Lower lobe of right lung (tissue), 2 donors: ENCODE measurements at regions not wholly inside any gene's neighbourhood (a gene's known extent, or its start where the extent isn't known, plus 50 kb on each side); places are given as distances from the start of the nearest gene placed in this dataset.

ENCODE experiments used
- ATAC-seq, 2 donors: fragments of 200-7000 bp; cut with Tn5 transposase; one replicate each; pipeline ENCODE4 v1.9.1; 2020 to 2022; ENCODE audit warnings: mild to moderate bottlenecking in 2 of 2, moderate library complexity in 2 of 2
- DNase-seq: peaks from one replicate; pipeline ENCODE4 v3.0.0-alpha.2; 2020
- H3K27ac ChIP-seq: fragments of 200-600 bp; one replicate; pipeline ENCODE4 v1.8.0; 2022
- H3K27me3 ChIP-seq: fragments of 200-600 bp; one replicate; pipeline ENCODE4 v1.8.0; 2022; ENCODE audit warnings: low read depth
- H3K36me3 ChIP-seq: fragments of 200-600 bp; one replicate; pipeline ENCODE4 v1.8.0; 2022; ENCODE audit warnings: mild to moderate bottlenecking
- H3K4me1 ChIP-seq: fragments of 200-600 bp; one replicate; pipeline ENCODE4 v1.8.0; 2022
- H3K4me3 ChIP-seq: fragments of 200-600 bp; one replicate; pipeline ENCODE4 v1.8.0; 2022; ENCODE audit warnings: mild to moderate bottlenecking
- H3K9me3 ChIP-seq: fragments of 200-600 bp; one replicate; pipeline ENCODE4 v1.8.0; 2022
- CTCF ChIP-seq: fragments of 200-600 bp; IDR thresholded peaks from one replicate; pipeline ENCODE4 v1.8.0; 2022; ENCODE audit warnings: antibody characterized with exemption, mild to moderate bottlenecking
- intact Hi-C: fragments of 100-400 bp; cut with DNase I; formaldehyde crosslinking; loops from one replicate; pipeline ENCODE4 v1.11.0; 2022
- donor health status: DM: no; HTN: yes; CAD: no; lungs with severe emphysema.

DNA sequence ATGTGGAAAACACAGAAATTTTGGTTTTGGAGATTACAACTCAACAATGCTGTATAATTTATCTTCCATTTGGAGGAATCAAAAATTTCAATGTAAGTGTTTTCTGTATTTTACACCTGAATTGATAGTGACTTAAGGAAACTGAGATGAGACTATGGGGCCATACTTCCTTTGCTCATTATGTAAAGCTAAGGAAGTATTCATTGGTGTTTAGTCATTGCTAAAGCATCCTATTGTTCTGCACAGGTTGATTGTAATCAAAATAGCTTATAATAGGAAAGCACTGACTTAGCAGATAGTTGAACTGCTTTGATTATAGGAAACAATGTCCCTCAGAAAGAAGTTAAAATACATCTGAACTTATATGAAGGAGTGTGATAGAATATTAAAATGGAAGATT is 244.4 kb upstream of the SLITRK5 start:
- no peak for TF ChIP-seq CTCF
- Histone ChIP-seq H3K4me3 (no peak overlapping the region), H3K27ac (no peak overlapping the region), H3K4me1 (no peaks in the 10 kb centered on the region), H3K36me3 (no peaks in the 10 kb centered on the region), H3K27me3 (no peaks in the 10 kb centered on the region), H3K9me3 (no peaks in the 10 kb centered on the region)
- ATAC-seq: no peak
- intact Hi-C loops: no loop called here
- DNase-seq: no peak

DNA sequence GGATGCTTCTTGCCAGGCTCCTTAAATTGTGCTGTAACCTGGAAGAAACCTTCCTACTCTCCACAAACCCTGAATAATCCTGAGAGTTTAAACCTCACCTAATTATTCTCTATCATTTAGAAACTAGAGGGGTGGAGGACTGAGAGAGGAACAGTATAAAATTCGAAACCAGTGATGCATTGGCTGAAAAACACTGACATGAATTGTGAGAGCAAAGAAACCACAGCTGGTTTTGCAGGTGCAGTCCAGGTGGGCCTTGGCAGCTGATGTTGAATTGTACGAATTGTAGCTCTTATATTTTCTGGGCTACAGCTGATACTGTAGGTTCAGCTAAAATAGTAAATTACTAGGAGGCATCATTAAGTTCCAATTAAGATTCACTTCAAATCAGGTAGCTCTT is 227.0 kb upstream of the SLITRK5 start:
- no peaks in the 10 kb centered on the region for H3K4me1 ChIP-seq
- intact Hi-C loops: no loop called here
- no peaks in the 10 kb centered on the region for H3K36me3 ChIP-seq
- no peak for ATAC-seq
- H3K4me3 ChIP-seq: no peak overlapping the region
- no peak overlapping the region for H3K27ac ChIP-seq
- TF ChIP-seq CTCF: no peak
- H3K9me3 ChIP-seq: no peaks in the 10 kb centered on the region
- no peak for DNase-seq
- H3K27me3 ChIP-seq: no peaks in the 10 kb centered on the region

- no peaks in the 10 kb centered on the region for H3K9me3 ChIP-seq
- H3K36me3 ChIP-seq: no peaks in the 10 kb centered on the region
- ATAC-seq (no peak), DNase-seq (no peak)
- no peak overlapping the region for H3K27ac ChIP-seq
- no peak for TF ChIP-seq CTCF
- H3K4me3 ChIP-seq: no peak overlapping the region
- H3K4me1 ChIP-seq: no peaks in the 10 kb centered on the region
- intact Hi-C loops: no loop called here
- no peaks in the 10 kb centered on the region for H3K27me3 ChIP-seq
Measured at GRCh38 chr13:87452281-87452680, 218.9 kb upstream of the SLITRK5 start.

DNA sequence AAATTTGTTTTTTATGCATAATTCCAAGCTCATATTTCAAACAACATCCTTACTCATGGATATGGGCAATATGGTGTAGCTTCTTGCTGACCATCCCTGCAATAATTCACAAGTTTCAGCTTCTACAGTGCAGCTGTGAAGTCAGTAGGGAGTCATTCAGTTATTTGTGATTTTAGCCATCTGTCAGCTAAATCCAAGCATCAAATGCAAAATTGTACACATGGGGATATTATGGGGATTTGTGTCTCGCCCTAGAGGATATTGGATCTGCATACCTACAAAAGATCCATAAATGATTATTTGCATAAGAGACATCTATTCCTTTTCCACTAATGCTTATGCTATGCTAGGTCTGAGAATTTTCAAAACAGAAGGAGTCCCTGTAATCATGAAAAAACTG is 217.9 kb upstream of the SLITRK5 start:
- ATAC-seq (no peak), DNase-seq (no peak)
- Histone ChIP-seq H3K27me3 (no peaks in the 10 kb centered on the region), H3K27ac (no peak overlapping the region), H3K36me3 (no peaks in the 10 kb centered on the region), H3K4me3 (no peak overlapping the region), H3K4me1 (no peaks in the 10 kb centered on the region), H3K9me3 (no peaks in the 10 kb centered on the region)
- intact Hi-C loops: no loop called here
- no peak for TF ChIP-seq CTCF

GRCh38 chr13:87459419-87459818 is 211.8 kb upstream of the SLITRK5 start:
- DNase-seq (no peak), ATAC-seq (no peak)
- Histone ChIP-seq H3K4me1 (no peaks in the 10 kb centered on the region), H3K27me3 (no peaks in the 10 kb centered on the region), H3K36me3 (no peaks in the 10 kb centered on the region), H3K9me3 (no peaks in the 10 kb centered on the region), H3K27ac (no peak overlapping the region), H3K4me3 (no peak overlapping the region)
- intact Hi-C loops: no loop called here
- TF ChIP-seq CTCF: no peak

GRCh38 chr13:87497426-87497825 is 173.7 kb upstream of the SLITRK5 start:
- no peak overlapping the region for H3K27ac ChIP-seq
- ATAC-seq (no peak), DNase-seq (no peak)
- intact Hi-C loops: no loop called here
- TF ChIP-seq CTCF: no peak
- H3K9me3 ChIP-seq: no peaks in the 10 kb centered on the region
- H3K4me3 ChIP-seq: no peak overlapping the region
- no peaks in the 10 kb centered on the region for H3K27me3 ChIP-seq
- no peaks in the 10 kb centered on the region for H3K36me3 ChIP-seq
- H3K4me1 ChIP-seq: no peaks in the 10 kb centered on the region
